ENCODE measurements at regions not wholly inside any gene's neighbourhood (a gene's known extent, or its start where the extent isn't known, plus 50 kb on each side); places are given as distances from the start of the nearest gene placed in this dataset.
"Not testable (repeated sequence)": the region's sequence is repeated elsewhere in the genome, so short reads cannot be mapped to it uniquely, and the experiment has no call there.

DNA sequence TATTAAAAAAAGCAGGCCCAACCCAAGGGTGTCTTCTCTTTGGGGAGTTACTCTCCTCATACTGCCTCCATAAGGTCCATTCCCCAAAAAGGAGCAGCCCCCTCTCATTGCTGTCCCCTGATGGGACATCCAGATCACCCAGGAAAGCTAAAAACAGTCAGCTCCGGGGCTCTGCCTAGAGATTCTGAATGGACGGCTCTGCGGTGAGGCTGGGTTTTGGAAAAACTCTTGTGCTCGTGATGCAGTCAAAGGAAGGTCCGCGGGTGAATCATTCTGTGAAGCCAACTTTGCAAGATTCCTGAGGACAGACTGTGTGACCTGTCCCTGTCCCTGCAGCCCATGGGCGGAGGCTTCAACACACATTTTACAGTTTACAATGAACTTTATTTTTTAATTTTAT, 351.5 kb downstream of the TYW1 start:
- Histone ChIP-seq H3K9me3 (no peaks in the 10 kb centered on the region), H3K4me1 (ENCODE audit: control insufficient read depth in 1 of 2, low read depth in 2 of 2) (no peaks in the 10 kb centered on the region), H3K27me3 (replicated peaks; ENCODE audit: insufficient read depth) (no peaks in the 10 kb centered on the region), H3K36me3 (no peaks in the 10 kb centered on the region), H3K4me3 (no peak overlapping the region), H3K27ac (no peak overlapping the region)
- DNase-seq (ENCODE audit: low spot score) (no peak), ATAC-seq (ENCODE audit: insufficient number of reproducible peaks, low FRiP score, low read depth) (no peak)
- TF ChIP-seq CTCF (IDR thresholded peaks at IDR 0.05), result no peak

- H3K27me3 ChIP-seq (replicated peaks; ENCODE audit: insufficient read depth); ATAC-seq (ENCODE audit: insufficient number of reproducible peaks, low FRiP score, low read depth); H3K36me3 ChIP-seq; DNase-seq (ENCODE audit: low spot score); H3K27ac ChIP-seq; H3K4me1 ChIP-seq (ENCODE audit: control insufficient read depth in 1 of 2, low read depth in 2 of 2); H3K4me3 ChIP-seq: not testable (repeated sequence)
- peaks cover 14% of the 10 kb centered on the region for H3K9me3 ChIP-seq
These were observed 361.0 kb downstream of the TYW1 start for GRCh38 chr7:67357653-67358052.

DNA sequence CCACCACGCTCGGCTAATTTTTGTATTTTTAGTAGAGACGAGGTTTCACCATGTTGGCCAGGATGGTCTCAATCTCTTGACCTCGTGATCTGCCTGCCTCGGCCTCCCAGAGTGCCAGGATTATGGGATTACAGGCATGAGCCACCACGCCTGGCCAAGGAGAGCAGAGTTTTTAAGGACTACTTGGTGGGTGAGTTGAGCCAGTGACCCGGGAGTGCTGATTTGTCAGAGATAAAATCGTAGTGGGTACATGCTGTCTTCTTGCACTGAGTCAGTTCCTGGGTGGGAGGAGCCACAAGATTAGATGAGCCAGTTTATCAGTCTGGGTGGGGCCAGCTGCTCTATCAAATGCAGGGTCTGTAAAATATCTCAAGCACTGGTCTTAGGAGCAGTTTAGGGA, 361.7 kb downstream of the TYW1 start:
- DNase-seq (ENCODE audit: low spot score); H3K27ac ChIP-seq; H3K4me3 ChIP-seq; H3K4me1 ChIP-seq (ENCODE audit: control insufficient read depth in 1 of 2, low read depth in 2 of 2); H3K36me3 ChIP-seq; H3K27me3 ChIP-seq (replicated peaks; ENCODE audit: insufficient read depth); ATAC-seq (ENCODE audit: insufficient number of reproducible peaks, low FRiP score, low read depth): not testable (repeated sequence)
- H3K9me3 ChIP-seq, result peaks cover 14% of the 10 kb centered on the region

GRCh38 chr7:67358738-67359137, 362.1 kb downstream of the TYW1 start:
- not testable (repeated sequence) for H3K36me3 ChIP-seq

GRCh38 chr7:67359900-67360299, 363.3 kb downstream of the TYW1 start:
- Histone ChIP-seq H3K36me3 (no peaks in the 10 kb centered on the region), H3K27me3 (replicated peaks; ENCODE audit: insufficient read depth) (no peaks in the 10 kb centered on the region), H3K9me3 (peaks cover 14% of the 10 kb centered on the region), H3K4me3 (no peak overlapping the region), H3K4me1 (ENCODE audit: control insufficient read depth in 1 of 2, low read depth in 2 of 2) (no peaks in the 10 kb centered on the region), H3K27ac (no peak overlapping the region)
- TF ChIP-seq CTCF (IDR thresholded peaks at IDR 0.05), result no peak
- DNase-seq (ENCODE audit: low spot score), result no peak
- ATAC-seq (ENCODE audit: insufficient number of reproducible peaks, low FRiP score, low read depth), result no peak

More at GRCh38 chr7:67358738-67359137, 362.1 kb downstream of the TYW1 start:
- H3K4me1 ChIP-seq (ENCODE audit: control insufficient read depth in 1 of 2, low read depth in 2 of 2); H3K27ac ChIP-seq; H3K27me3 ChIP-seq (replicated peaks; ENCODE audit: insufficient read depth); DNase-seq (ENCODE audit: low spot score); ATAC-seq (ENCODE audit: insufficient number of reproducible peaks, low FRiP score, low read depth); H3K4me3 ChIP-seq: not testable (repeated sequence)
- H3K9me3 ChIP-seq, result peaks cover 14% of the 10 kb centered on the region

DNA sequence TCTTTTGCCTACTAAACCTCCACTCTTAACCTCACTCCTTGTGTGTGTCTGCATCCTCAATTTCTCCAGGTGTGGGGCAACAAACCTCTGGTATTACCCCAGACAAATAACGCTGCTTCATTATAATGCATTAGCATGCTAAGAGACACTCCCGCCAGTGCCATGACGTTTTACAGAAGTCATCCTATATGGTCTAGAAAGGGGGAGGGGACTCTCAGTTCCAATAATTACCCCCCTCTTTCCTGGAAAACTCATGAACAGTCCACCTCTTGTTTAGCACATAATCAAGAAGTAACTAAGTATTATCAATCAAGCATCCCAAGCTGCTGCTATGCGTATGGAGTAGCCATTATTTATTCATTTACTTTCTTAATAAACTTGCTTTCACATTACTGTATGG, 364.5 kb downstream of the TYW1 start:
- Histone ChIP-seq H3K9me3 (peaks cover 14% of the 10 kb centered on the region), H3K27me3 (replicated peaks; ENCODE audit: insufficient read depth) (no peaks in the 10 kb centered on the region), H3K36me3 (no peaks in the 10 kb centered on the region), H3K4me1 (ENCODE audit: control insufficient read depth in 1 of 2, low read depth in 2 of 2) (no peaks in the 10 kb centered on the region), H3K27ac (no peak overlapping the region), H3K4me3 (no peak overlapping the region)
- DNase-seq (ENCODE audit: low spot score), result no peak
- TF ChIP-seq CTCF (IDR thresholded peaks at IDR 0.05), result no peak
- ATAC-seq (ENCODE audit: insufficient number of reproducible peaks, low FRiP score, low read depth), result no peak

GRCh38 chr7:67364441-67365017, 367.9 kb downstream of the TYW1 start:
- Histone ChIP-seq H3K9me3 (peaks cover 5% of the 10 kb centered on the region), H3K27ac (no peak overlapping the region), H3K27me3 (replicated peaks; ENCODE audit: insufficient read depth) (no peaks in the 10 kb centered on the region), H3K4me3 (no peak overlapping the region), H3K36me3 (no peaks in the 10 kb centered on the region), H3K4me1 (ENCODE audit: control insufficient read depth in 1 of 2, low read depth in 2 of 2) (no peaks in the 10 kb centered on the region)
- no peak for DNase-seq (ENCODE audit: low spot score)
- ATAC-seq (ENCODE audit: insufficient number of reproducible peaks, low FRiP score, low read depth), result no peak
- no peak for TF ChIP-seq CTCF (IDR thresholded peaks at IDR 0.05)
